Mesothelial cell of epicardium (in vitro differentiated cells): ENCODE measurements at regions not wholly inside any gene's neighbourhood (a gene's known extent, or its start where the extent isn't known, plus 50 kb on each side); places are given as distances from the start of the nearest gene placed in this dataset.
"Not testable (repeated sequence)": the region's sequence is repeated elsewhere in the genome, so short reads cannot be mapped to it uniquely, and the experiment has no call there.

ENCODE experiments used
- DNase-seq, 2 experiments: peaks; one replicate each; pipeline ENCODE4 v3.0.0; 2021; ENCODE audit warnings: low spot score in 2 of 2; ENCODE audit not compliant: unreplicated experiment in 2 of 2
- H3K27ac Mint-ChIP-seq: 2 replicates; pipeline ENCODE4 v1.8.0; 2021; ENCODE audit warnings: mixed read lengths
- H3K27me3 Mint-ChIP-seq: 2 replicates; pipeline ENCODE4 v1.8.0; 2021; ENCODE audit warnings: low read depth, mixed read lengths
- H3K36me3 Mint-ChIP-seq: 2 replicates; pipeline ENCODE4 v1.8.0; 2021; ENCODE audit warnings: mixed read lengths
- H3K4me1 Mint-ChIP-seq: 2 replicates; pipeline ENCODE4 v1.8.0; 2021; ENCODE audit warnings: mixed read lengths
- H3K4me3 Mint-ChIP-seq: 2 replicates; pipeline ENCODE4 v1.8.0; 2021; ENCODE audit warnings: mild to moderate bottlenecking, moderate library complexity, mixed read lengths
- H3K9me3 Mint-ChIP-seq: 2 replicates; pipeline ENCODE4 v1.8.0; 2021; ENCODE audit warnings: mixed read lengths
- CTCF ChIP-seq: fragments of 200-600 bp; sonication (generic); IDR thresholded peaks from one replicate; pipeline ENCODE4 v1.5.0; 2021; ENCODE audit warnings: antibody characterized with exemption; ENCODE audit not compliant: unreplicated experiment

DNA sequence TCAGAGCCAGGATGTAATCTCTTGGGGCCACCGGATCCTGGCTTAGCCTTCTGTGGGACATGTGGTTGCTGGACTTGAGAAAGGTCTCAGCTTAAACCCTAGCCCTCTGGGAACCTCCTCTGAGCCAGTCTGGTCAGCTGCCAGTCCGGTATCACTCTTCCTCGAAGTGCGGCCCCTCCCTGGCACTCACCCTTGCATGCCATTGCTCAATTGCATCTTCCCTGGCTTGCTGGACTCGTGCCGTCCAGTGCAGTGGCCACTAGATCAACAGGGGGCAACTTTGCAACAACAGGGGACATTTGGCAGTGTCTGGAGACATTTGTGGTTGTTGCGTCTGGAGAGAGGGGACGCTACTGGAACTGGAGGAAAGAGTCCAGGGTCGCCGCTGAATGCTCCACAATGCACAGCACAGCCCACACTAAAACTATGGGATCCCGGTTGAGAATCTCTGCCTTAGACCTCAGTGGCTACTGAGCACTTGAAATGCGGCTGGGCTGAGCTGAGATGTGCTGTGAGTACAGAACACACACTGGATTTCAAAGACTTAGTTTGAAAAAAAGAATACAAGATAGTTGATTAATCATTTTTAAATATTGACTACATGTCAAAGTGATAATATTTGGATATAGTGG, 152.1 kb downstream of the TFAP2C start:
- TF ChIP-seq CTCF: no peak
- H3K36me3 Mint-ChIP-seq: no peaks in the 10 kb centered on the region
- no peaks in the 10 kb centered on the region for H3K9me3 Mint-ChIP-seq
- peaks cover 13% of the 10 kb centered on the region for H3K4me1 Mint-ChIP-seq
- DNase-seq: no peak
- peaks cover 4% of the 10 kb centered on the region for H3K27me3 Mint-ChIP-seq
- H3K4me3 Mint-ChIP-seq: no peak overlapping the region
- H3K27ac Mint-ChIP-seq: no peak overlapping the region

GRCh38 chr20:56781987-56782560, 153.0 kb downstream of the TFAP2C start:
- not testable (repeated sequence) for H3K4me3 Mint-ChIP-seq, H3K9me3 Mint-ChIP-seq, H3K36me3 Mint-ChIP-seq, H3K27ac Mint-ChIP-seq, H3K27me3 Mint-ChIP-seq, DNase-seq
- H3K4me1 Mint-ChIP-seq: peaks cover 13% of the 10 kb centered on the region

DNA sequence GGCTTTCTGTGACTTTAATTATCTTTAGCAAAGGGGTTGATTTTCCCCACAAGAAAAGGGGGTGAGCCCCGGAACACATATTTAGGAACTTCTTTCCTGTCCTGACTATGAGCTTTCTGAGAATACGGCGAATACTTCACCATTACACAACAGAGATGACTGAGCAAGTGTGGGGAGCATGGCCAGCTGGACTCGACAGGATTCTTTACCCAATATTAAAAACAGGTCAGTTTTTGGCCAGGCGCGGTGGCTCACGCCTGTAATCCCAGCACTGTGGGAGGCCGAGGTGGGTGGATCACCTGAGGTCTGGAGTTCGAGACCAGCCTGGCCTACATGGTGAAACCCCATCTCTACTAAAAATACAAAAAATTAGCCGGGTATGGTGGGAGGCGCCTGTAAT, 153.7 kb downstream of the TFAP2C start:
- not testable (repeated sequence) for DNase-seq, H3K27ac Mint-ChIP-seq, H3K4me3 Mint-ChIP-seq, H3K27me3 Mint-ChIP-seq, H3K9me3 Mint-ChIP-seq, H3K36me3 Mint-ChIP-seq
- peaks cover 16% of the 10 kb centered on the region for H3K4me1 Mint-ChIP-seq

GRCh38 chr20:56783826-56784225, 154.7 kb downstream of the TFAP2C start:
- peaks cover 17% of the 10 kb centered on the region for H3K4me1 Mint-ChIP-seq
- no peaks in the 10 kb centered on the region for H3K36me3 Mint-ChIP-seq
- TF ChIP-seq CTCF: no peak
- H3K4me3 Mint-ChIP-seq: no peak overlapping the region
- no peak for DNase-seq
- no peaks in the 10 kb centered on the region for H3K9me3 Mint-ChIP-seq
- no peak overlapping the region for H3K27ac Mint-ChIP-seq
- peaks cover 4% of the 10 kb centered on the region for H3K27me3 Mint-ChIP-seq

DNA sequence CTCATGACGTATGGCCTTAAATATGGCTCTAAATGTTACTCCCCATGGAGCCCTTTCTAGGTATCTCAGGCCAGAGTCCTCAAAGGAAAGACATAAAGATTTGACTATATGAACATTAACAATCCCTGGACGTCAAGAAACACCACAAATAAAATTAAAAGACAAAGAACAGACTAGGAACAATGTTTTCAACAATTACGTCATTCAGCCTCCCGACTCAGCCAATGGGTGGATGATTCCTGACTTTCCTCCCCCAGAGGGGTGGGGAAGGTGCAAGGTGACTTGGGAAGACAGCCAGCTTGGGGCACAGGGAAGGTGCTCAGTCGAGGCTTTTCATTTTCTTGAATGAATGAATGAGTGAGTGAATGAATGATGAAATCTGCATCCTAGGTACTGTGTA, 157.4 kb downstream of the TFAP2C start:
- Mint-ChIP-seq H3K36me3 (no peaks in the 10 kb centered on the region), H3K4me1 (peaks cover 11% of the 10 kb centered on the region), H3K4me3 (no peak overlapping the region), H3K27ac (no peak overlapping the region), H3K27me3 (peaks cover 4% of the 10 kb centered on the region), H3K9me3 (no peaks in the 10 kb centered on the region)
- no peak for DNase-seq
- no peak for TF ChIP-seq CTCF

- no peak for TF ChIP-seq CTCF
- no peak overlapping the region for H3K27ac Mint-ChIP-seq
- H3K4me3 Mint-ChIP-seq: no peak overlapping the region
Observed at GRCh38 chr20:56788041-56788670, 159.1 kb downstream of the TFAP2C start.

More at GRCh38 chr20:56788041-56788670, 159.1 kb downstream of the TFAP2C start:
- H3K36me3 Mint-ChIP-seq: no peaks in the 10 kb centered on the region
- DNase-seq: no peak
- no peaks in the 10 kb centered on the region for H3K9me3 Mint-ChIP-seq
- H3K4me1 Mint-ChIP-seq: peaks cover 11% of the 10 kb centered on the region
- peaks cover 4% of the 10 kb centered on the region for H3K27me3 Mint-ChIP-seq
